ENCODE measurements at regions not wholly inside any gene's neighbourhood (a gene's known extent, or its start where the extent isn't known, plus 50 kb on each side); places are given as distances from the start of the nearest gene placed in this dataset.

- TF ChIP-seq ETS1 (IDR thresholded peaks at IDR 0.05) (no peak), STAT1 (IDR thresholded peaks at IDR 0.05; ENCODE audit: unreplicated experiment) (no peak), CREB1 (CRISPR knock-in tag; IDR thresholded peaks at IDR 0.05; ENCODE audit: low read depth) (no peak), JUNB (IDR thresholded peaks at IDR 0.05; ENCODE audit: unreplicated experiment) (no peak)
- TF ChIP-seq, protein P1, sequence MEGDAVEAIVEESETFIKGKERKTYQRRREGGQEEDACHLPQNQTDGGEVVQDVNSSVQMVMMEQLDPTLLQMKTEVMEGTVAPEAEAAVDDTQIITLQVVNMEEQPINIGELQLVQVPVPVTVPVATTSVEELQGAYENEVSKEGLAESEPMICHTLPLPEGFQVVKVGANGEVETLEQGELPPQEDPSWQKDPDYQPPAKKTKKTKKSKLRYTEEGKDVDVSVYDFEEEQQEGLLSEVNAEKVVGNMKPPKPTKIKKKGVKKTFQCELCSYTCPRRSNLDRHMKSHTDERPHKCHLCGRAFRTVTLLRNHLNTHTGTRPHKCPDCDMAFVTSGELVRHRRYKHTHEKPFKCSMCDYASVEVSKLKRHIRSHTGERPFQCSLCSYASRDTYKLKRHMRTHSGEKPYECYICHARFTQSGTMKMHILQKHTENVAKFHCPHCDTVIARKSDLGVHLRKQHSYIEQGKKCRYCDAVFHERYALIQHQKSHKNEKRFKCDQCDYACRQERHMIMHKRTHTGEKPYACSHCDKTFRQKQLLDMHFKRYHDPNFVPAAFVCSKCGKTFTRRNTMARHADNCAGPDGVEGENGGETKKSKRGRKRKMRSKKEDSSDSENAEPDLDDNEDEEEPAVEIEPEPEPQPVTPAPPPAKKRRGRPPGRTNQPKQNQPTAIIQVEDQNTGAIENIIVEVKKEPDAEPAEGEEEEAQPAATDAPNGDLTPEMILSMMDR (conservative IDR thresholded peaks at IDR 0.05; ENCODE audit: low read depth in 2 of 2) = no peak
These were observed 71.7 kb upstream of the CSNK1A1L start (continued) for GRCh38 chr13:37177125-37177524.

DNA sequence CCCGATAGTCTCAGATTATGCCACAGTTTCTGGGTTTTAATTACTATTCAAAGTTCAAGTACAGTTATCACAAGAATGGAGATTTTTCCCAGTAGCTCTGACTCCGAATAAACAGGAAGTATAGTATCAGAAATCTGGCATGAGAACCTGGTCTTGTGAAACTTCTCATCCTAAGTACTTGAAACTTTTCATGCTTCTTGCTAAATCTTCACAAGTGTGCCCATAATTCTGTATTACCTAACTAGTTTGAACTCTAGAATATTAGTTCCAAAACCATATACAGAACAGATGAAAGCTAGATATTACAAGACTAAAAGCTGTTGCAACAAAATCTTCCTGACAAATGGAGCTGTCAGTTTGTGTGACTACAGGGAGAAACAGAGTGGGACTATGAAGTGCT, 70.5 kb upstream of the CSNK1A1L start:
- Histone ChIP-seq H3K4me1 (ENCODE audit: insufficient read depth) (no peaks in the 10 kb centered on the region), H3K27ac (ENCODE audit: low read depth) (no peak overlapping the region), H3K36me3 (ENCODE audit: insufficient read depth) (no peaks in the 10 kb centered on the region), H3K27me3 (ENCODE audit: insufficient read depth) (no peaks in the 10 kb centered on the region), H4K20me1 (replicated peaks; ENCODE audit: insufficient read depth) (no peaks in the 10 kb centered on the region), H3K4me3 (no peak overlapping the region), H3K4me2 (no peak overlapping the region), H3F3A (replicated peaks; ENCODE audit: low read depth) (no peaks in the 10 kb centered on the region), H2AFZ (no peak overlapping the region), H3K9me2 (ENCODE audit: insufficient read depth) (no peaks in the 10 kb centered on the region), H3K79me2 (replicated peaks; ENCODE audit: insufficient read depth) (no peaks in the 10 kb centered on the region)
- ATAC-seq = no peak
- no peak overlapping the region for H3K27ac Mint-ChIP-seq
- no peak overlapping the region for H3K4me3 Mint-ChIP-seq
- no peaks in the 10 kb centered on the region for H3K27me3 Mint-ChIP-seq (ENCODE audit: insufficient read depth, low read depth, poor library complexity)
- peaks cover 8% of the 10 kb centered on the region; the same call in 2 of the 3 replicates for H3K4me1 Mint-ChIP-seq
- no peaks in the 10 kb centered on the region for H3K36me3 Mint-ChIP-seq (ENCODE audit: low read depth)
- H3K9me3 Mint-ChIP-seq = no peaks in the 10 kb centered on the region
- no peak for DNase-seq (ENCODE audit: low spot score)
- no peak for TF ChIP-seq JUNB (IDR thresholded peaks at IDR 0.05; ENCODE audit: unreplicated experiment)
- TF ChIP-seq NANOG (IDR thresholded peaks at IDR 0.05; ENCODE audit: borderline replicate concordance) = no peak
- no peak for TF ChIP-seq ZNF331 (CRISPR knock-in tag; IDR thresholded peaks at IDR 0.05; ENCODE audit: low read depth)
- TF ChIP-seq ZNF114 (CRISPR knock-in tag; IDR thresholded peaks at IDR 0.05) = no peak
- TF ChIP-seq CREB1 (CRISPR knock-in tag; IDR thresholded peaks at IDR 0.05; ENCODE audit: low read depth) = no peak
- TF ChIP-seq STAT1 (IDR thresholded peaks at IDR 0.05; ENCODE audit: unreplicated experiment) = no peak
- no peak for TF ChIP-seq ETS1 (IDR thresholded peaks at IDR 0.05)
- TF ChIP-seq, protein P2, sequence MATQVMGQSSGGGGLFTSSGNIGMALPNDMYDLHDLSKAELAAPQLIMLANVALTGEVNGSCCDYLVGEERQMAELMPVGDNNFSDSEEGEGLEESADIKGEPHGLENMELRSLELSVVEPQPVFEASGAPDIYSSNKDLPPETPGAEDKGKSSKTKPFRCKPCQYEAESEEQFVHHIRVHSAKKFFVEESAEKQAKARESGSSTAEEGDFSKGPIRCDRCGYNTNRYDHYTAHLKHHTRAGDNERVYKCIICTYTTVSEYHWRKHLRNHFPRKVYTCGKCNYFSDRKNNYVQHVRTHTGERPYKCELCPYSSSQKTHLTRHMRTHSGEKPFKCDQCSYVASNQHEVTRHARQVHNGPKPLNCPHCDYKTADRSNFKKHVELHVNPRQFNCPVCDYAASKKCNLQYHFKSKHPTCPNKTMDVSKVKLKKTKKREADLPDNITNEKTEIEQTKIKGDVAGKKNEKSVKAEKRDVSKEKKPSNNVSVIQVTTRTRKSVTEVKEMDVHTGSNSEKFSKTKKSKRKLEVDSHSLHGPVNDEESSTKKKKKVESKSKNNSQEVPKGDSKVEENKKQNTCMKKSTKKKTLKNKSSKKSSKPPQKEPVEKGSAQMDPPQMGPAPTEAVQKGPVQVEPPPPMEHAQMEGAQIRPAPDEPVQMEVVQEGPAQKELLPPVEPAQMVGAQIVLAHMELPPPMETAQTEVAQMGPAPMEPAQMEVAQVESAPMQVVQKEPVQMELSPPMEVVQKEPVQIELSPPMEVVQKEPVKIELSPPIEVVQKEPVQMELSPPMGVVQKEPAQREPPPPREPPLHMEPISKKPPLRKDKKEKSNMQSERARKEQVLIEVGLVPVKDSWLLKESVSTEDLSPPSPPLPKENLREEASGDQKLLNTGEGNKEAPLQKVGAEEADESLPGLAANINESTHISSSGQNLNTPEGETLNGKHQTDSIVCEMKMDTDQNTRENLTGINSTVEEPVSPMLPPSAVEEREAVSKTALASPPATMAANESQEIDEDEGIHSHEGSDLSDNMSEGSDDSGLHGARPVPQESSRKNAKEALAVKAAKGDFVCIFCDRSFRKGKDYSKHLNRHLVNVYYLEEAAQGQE (IDR thresholded peaks at IDR 0.05; ENCODE audit: unreplicated experiment) = no peak
- no peak for TF ChIP-seq POLR2AphosphoS5 (IDR thresholded peaks at IDR 0.05; ENCODE audit: low read depth)
- TF ChIP-seq, protein P1 (conservative IDR thresholded peaks at IDR 0.05; ENCODE audit: low read depth in 2 of 2) = no peak

All from GM23338 (cell line).